ENCODE measurements at regions not wholly inside any gene's neighbourhood (a gene's known extent, or its start where the extent isn't known, plus 50 kb on each side); places are given as distances from the start of the nearest gene placed in this dataset.
"Not testable (repeated sequence)": the region's sequence is repeated elsewhere in the genome, so short reads cannot be mapped to it uniquely, and the experiment has no call there.

- DNase-seq (ENCODE audit: low read depth): no peak
- H3K4me3 ChIP-seq (ENCODE audit: low read depth, low read length): no peak overlapping the region
- TF ChIP-seq CTCF (conservative IDR thresholded peaks at IDR 0.05; ENCODE audit: low read depth, low read length): no peak
Observed at GRCh38 chr5:116719106-116719505, 144.5 kb upstream of the SEMA6A start.

- DNase-seq (ENCODE audit: low read depth): no peak
- no peak overlapping the region for H3K4me3 ChIP-seq (ENCODE audit: low read depth, low read length)
- no peak for TF ChIP-seq CTCF (conservative IDR thresholded peaks at IDR 0.05; ENCODE audit: low read depth, low read length)
Observed at GRCh38 chr5:116718317-116718716, 143.7 kb upstream of the SEMA6A start.

- no peak overlapping the region for H3K4me3 ChIP-seq (ENCODE audit: low read depth, low read length)
- TF ChIP-seq CTCF (conservative IDR thresholded peaks at IDR 0.05; ENCODE audit: low read depth, low read length): no peak
- no peak for DNase-seq (ENCODE audit: low read depth)
Observed at GRCh38 chr5:116709082-116709481, 134.5 kb upstream of the SEMA6A start.

GRCh38 chr5:116705121-116705519 is 130.5 kb upstream of the SEMA6A start:
- not testable (repeated sequence) for DNase-seq (ENCODE audit: low read depth); H3K4me3 ChIP-seq (ENCODE audit: low read depth, low read length)

- no peak for DNase-seq (ENCODE audit: low read depth)
- TF ChIP-seq CTCF (conservative IDR thresholded peaks at IDR 0.05; ENCODE audit: low read depth, low read length): no peak
- no peak overlapping the region for H3K4me3 ChIP-seq (ENCODE audit: low read depth, low read length)
Observed at GRCh38 chr5:116703941-116704340, 129.3 kb upstream of the SEMA6A start.

- no peak for DNase-seq (ENCODE audit: low read depth)
- no peak for TF ChIP-seq CTCF (conservative IDR thresholded peaks at IDR 0.05; ENCODE audit: low read depth, low read length)
- H3K4me3 ChIP-seq (ENCODE audit: low read depth, low read length): no peak overlapping the region
Observed at GRCh38 chr5:116703328-116703727, 128.7 kb upstream of the SEMA6A start.

- no peak for TF ChIP-seq CTCF (conservative IDR thresholded peaks at IDR 0.05; ENCODE audit: low read depth, low read length)
- no peak overlapping the region for H3K4me3 ChIP-seq (ENCODE audit: low read depth, low read length)
- DNase-seq (ENCODE audit: low read depth): no peak
Observed at GRCh38 chr5:116702776-116703175, 128.2 kb upstream of the SEMA6A start.

- H3K4me3 ChIP-seq (ENCODE audit: low read depth, low read length): no peak overlapping the region
- DNase-seq (ENCODE audit: low read depth): no peak
- no peak for TF ChIP-seq CTCF (conservative IDR thresholded peaks at IDR 0.05; ENCODE audit: low read depth, low read length)
Observed at GRCh38 chr5:116699332-116699731, 124.7 kb upstream of the SEMA6A start.
